HS-27A (cell line): ENCODE measurements at regions not wholly inside any gene's neighbourhood (a gene's known extent, or its start where the extent isn't known, plus 50 kb on each side); places are given as distances from the start of the nearest gene placed in this dataset.
"Not testable (repeated sequence)": the region's sequence is repeated elsewhere in the genome, so short reads cannot be mapped to it uniquely, and the experiment has no call there.

Experiments
- DNase-seq: peaks from one replicate; pipeline ENCODE4 v3.0.0-alpha.2; 2012; ENCODE audit warnings: low read depth, missing footprints

DNA sequence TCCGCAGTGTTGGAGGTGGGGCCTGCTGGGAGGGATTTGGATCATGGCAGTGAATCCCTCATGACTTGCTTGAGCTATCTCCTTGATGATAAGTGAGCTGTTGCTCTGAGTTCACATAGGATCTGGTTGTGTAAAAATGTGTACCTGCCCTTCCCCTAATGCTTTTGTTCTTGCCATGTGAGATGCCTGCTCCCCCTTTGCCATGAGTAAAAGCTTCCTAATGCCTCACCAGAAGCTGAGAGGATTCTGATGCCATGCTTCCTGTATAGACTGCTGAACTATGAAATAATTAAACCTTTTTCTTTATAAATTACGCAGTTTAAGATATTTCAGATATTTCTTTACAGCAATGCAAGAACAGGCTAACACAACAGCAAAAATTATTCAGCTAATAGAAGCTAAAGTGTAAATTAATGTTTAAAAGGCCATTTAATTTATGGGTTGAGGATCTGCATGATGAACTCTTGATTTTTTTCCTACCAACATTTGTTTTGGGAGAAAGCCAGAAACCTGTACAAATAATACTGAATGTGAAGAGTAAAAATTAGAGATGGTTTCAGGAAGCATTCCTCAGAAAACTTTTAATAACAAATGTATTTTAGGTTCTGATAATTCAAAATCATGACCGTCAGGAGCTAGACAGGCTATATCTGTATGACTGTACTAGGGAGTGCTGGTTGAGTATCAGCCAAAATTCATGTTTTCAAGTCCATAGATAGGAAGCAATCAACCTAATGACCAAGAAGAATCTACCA lies 177.5 kb upstream of the GRIA4 start:
- DNase-seq = no peak

DNA sequence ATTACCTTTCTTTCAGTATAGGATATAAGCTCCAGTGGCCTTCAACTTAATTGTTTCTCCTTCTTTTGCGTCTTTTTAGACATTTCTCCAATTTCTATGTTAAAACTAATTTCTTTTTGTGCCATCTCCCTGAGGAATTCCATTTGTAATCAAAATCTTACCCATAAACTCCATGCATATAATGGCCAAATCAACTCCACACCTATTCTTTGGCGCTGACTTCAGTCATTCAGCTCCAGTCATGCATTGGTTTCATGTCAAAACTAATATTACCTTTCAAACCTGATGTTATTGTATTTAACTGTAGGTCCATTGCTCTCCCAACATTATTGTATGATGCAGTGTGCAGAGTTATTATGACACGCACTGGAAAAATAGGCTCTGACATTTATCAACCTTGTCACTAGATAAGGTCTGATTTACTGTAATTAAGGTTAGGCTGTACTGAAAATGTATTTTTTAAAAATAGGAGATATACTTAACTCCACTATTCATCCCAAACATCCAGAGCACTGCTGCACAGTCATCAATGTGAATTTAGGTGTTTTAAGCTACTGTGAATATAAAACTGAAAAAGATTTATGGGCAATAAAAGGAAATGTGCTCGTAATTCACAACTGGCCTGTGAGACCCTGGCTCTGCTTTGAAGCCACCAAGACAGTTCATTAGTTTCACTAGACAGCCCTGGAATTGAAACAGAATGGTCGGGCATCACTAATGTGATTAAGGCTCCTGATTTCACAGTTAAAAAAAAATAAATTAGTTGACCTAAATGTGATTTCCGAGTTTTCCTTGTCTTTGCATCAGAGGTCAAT lies 180.6 kb upstream of the GRIA4 start:
- DNase-seq = no peak

DNA sequence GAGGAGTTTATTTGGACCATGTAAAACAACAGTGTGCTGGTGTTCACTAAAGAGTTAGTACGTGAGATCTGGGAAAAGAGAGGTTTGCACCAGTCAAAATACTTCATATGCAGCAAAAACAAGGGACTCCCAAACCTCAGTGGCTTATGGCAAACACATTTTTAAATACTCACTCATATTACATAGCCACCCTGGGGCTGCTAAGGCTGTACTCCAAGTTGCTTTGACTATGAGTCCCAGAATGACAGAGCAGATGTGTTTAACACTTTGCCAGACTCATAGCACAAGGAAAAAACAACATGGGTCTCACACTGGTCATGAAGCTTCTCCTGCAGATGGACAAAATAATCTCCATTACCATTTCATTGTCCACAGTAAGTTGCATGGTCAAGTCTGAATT lies 202.8 kb upstream of the GRIA4 start:
- no peak for DNase-seq

DNA sequence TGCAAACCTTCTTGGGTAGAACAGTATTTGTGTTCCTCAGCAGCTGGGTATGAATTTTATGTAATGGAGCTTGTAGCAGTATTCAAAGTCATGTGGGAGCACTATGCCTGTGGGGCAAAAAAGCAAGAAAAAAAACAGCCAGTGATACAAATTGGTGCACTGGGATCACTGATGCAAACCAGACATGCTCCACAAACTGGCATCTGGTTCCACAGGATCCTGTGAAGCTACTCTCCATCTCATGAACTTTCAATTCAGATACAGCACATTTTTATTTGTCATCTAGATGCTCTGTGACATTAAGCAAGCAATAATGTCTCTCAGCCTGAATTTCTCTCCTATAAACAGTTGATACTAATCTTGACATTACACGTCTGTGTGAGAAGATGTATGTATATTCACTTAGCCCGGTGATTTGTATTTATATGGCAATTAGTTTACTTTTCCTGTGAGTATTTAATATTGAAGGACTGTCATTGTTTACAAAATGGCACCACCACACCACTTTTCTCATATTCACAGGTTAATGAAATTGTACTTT lies 208.5 kb upstream of the GRIA4 start:
- DNase-seq = no peak

DNA sequence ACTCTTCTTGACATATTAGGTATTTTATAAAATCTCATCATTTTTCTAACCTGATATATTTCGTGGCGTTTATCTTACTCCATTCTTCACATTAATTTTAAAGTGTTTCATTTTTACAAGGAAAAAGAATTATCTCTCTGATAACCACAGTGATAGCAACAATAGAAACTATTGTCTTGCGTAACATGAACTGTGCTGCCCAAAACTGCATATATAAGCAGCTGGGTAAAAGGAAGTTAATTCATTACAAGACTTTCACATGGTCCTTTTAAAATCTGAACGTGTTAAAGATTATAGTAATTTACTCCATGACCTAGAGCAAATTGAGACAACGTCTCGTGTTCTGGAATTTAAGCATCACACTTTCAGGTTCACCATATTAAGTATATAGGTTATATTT lies 210.4 kb upstream of the GRIA4 start:
- no peak for DNase-seq

DNA sequence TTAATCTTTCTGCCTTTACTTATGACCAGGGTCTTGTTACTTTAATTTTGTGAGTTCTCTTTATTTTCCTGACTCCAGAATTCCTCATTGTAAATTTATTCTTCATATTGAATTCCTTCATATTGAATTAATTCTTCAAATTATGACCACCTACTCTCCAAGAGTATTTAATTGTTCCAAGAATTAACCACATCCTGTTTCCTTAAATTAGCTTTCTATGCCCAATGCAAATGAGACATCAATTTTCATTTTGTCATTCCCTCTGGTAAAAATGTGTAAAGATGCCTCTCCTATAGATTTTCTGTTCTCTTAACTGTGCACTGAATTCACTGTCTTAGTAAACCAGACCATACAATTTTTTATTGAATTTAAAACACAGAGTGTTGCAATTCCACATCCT lies 211.2 kb upstream of the GRIA4 start:
- DNase-seq = no peak

DNA sequence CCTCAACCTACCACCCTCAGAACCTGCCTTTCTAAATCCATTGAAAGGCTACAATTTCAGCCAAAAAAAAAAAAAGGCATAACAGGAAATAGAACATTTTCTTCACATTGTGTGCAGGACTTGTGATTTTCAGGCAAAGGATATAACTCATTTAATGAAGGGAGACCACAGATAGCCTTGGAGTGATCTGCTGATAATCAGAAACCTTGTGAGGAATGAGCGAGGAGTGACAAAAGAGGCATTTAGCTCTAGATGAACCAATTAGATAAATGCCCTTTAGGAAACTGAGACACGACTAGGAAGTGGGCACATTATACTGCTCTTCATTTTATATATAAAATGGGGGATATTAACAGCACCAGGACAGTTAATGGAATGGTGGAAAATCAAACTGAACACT lies 216.5 kb upstream of the GRIA4 start:
- no peak for DNase-seq

DNA sequence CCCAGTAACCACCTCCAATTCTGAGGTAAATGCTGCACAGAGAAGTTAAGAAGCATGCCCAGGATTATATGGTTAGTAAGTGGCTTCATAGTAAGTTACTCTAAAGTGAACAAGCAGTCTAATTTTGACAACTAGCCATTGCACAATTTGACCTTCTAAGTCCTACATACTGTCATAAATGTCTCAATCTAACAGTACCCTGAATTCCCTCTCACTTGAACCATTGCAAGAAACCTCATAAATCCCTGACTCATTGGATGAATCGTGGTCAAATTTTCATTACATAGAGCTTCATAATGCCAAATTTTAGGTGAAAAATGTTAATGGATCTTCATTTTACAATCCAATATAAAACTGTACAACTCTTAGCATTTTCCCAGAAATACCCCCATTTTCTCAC lies 217.3 kb upstream of the GRIA4 start:
- no peak for DNase-seq

DNA sequence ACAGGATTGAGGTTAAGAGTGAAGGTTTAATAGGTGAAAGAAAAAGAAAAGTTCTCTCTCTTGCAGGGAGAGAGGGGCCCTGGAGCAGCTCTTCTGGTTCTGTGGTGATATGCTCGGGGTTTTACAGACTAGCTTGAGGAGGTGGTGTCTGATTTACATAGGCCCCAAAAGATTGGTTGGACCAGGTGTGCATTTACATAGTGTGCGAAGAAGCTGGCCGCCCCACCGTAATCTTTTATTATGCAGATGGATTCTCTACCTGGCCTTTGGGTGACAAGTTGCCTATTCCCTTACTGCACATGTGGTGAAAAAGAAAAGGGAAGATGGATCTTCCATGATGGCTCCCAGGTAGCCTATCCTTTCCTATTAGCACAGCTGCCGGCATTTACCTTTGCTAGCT lies 219.9 kb upstream of the GRIA4 start:
- DNase-seq = no peak

DNA sequence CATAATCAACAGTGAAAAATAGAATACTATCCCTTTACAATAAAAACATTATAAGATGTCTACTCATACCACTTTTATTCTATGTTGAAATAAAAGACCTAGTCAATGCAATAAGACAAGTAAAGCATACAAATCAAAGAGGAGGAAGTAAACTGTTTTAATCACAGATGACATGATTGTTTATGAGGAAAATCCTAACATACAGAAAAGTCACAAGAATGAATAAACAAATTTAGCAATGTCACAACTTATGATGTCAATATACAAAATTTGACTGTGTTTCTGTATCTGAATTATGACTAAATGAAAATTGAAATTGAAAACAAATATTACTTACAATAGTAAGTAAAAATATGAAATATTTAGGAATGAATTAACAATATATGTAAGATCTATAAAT lies 221.9 kb upstream of the GRIA4 start:
- no peak for DNase-seq

DNA sequence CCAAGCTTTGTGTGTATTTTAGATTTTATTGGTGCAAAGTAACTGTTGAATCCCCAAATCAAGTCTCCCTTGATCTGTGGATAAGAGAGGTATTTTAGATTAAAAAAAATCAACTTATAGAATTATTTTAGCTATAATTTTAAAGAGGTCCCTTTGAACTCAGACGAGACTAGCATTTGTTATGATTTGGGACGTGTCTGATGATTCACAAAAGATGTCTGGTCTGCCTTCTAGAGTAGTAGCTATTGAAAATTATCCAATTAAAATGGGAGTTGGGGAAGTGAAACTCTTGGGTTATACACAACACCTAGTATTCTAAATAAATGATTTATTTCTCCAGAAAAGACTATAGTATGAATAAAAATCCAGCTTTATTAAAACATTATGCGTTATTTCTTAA lies 227.9 kb upstream of the GRIA4 start:
- no peak for DNase-seq

DNA sequence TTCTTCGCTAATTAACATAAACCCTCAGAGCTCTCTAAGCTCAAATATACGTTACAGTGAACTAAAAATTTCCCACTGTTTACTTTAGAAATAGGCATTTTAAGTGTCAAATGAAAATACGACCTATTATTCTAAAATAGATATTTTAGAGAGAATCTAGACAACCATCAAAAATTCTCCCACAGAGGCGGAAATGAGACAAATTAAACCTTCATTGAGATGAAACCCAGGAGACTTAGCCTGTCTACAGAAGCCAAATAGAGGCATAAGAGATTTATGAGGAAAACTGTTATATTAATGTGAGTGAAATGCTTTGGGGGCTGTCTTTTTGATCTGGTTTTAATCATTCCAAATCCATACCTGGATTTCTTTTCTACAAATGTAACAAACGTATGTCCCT lies 232.0 kb upstream of the GRIA4 start:
- DNase-seq = no peak

DNA sequence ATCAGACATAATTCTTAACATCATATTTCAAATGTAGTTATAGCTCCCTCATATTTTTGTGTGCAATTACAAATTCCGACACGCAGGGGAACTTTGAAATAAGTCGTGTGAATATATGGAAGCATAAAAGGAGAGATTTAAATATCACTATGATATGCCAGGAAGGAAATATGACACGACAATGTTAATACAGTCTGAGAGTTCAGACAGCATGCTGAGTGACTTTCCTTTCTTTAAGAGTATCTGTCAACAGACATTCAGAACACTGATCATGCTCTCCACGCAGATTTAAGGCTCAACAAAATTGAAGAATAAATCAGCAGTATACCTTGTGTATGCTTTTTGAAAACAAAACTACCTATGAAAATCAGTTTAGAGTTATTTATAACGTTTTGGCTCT lies 232.6 kb upstream of the CARD18 start:
- DNase-seq = no peak

DNA sequence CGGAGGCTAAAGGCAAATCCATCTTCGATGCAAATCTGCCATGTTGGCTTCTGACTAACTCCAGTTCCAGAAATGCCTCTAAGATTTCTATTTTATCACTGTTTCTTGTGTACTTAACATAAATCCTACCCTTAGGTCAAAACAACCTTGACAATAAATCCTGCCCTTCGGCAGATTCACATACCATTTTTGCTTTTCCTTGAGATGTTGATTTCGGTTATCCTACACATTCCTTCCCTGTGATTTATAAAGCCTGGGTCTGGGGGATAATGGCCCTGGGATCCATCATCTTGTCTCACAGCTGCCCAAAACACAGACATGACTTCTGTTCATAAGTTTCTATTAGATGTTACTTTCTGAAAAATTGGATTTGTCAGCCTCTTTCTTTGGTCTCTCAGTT lies 231.7 kb upstream of the CARD18 start:
- no peak for DNase-seq

DNA sequence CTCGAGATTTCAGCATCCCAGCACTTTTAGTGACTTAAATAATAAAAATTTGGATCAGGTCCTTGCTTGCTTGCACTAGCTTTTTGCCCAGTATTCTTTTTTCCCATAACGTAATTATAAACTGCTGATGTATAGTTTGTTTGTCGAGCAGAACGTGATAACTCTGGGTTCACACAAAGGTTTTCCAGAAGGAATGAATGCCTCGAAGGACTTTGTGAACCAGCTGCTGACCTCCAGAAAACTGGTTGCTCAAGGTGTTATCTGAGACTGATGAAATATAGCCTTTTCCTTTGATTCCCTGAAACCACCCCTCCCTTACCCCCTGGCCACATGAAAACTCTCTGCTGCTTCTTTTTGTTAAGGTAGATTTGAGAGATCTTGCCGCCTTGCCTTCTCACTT lies 229.1 kb upstream of the CARD18 start:
- DNase-seq = no peak

DNA sequence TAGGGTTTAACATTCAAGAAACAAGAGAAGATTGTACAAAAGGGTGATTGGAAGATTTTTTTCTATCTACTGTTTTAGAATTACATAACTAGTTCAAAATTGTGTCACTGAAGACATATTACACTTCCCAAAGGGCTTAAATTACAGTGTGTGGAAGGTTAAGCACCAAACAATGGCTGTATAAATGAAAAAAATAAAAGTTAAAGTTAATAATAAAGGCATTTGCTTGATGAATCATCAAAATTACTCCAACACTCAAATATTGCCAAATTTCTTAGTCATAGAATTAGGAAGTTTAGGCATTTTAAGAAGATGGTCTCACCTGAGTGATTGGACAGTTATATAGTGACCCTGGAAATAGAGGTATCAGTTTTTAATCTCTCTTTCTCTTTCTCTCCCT lies 227.6 kb upstream of the CARD18 start:
- DNase-seq = no peak

DNA sequence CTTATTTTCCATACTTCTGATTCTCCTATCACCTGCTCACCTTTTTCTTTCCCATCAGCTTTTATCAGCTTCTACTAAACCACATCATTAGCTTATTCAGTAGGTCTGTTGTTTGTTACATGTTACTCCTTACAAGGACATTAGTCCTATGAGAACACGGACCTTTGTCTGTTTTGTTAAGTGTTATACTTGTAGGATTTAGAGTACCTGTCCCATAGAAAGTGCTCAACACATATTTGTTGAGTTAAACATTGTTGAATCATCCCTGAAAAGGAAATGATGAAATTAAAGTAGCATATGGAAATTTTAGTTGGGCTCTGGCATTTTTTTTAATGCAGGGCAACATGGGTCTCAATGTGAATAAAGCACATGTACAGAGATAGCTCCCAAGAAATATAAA lies 222.1 kb upstream of the CARD18 start:
- DNase-seq = no peak

DNA sequence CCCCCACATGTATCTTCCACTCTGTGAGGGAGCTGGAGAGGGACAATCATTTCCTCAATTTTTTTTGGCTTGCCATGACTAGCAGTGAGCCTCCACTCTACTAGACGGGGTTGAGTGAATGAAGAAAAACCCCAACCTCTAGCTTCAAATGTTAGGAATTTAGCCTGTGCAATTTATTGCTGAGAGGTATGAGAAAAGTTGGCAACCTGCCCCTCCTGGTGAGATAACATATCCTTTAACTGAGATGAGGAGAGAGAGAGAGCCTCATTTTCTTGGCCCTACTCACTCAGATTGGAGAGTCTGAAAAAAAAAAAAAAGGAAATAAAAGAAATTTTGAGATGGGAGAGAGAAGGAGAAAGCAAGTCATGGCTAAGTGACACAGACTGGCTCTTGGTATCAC lies 218.2 kb upstream of the CARD18 start:
- peak; percentile 2 for DNase-seq

DNA sequence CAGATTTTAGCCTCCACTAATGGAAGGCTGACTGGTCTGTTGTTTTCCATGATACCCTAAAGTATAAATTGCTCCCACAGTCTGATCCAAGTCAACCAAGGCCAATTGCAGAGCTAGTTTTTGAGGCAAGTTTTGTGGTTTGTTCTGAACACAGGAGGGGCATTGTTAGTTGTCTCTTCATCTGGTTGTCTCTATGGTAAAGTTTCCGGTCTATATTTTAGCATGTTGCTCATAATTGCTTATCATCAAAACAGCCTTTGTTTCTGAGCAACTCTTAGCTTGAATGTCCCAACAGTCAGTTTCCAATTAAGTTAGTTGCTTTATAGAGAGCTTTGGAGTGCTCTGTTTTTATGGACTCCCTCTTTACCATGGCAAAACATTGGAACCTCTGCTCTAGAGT lies 217.6 kb upstream of the CARD18 start:
- DNase-seq = no peak

DNA sequence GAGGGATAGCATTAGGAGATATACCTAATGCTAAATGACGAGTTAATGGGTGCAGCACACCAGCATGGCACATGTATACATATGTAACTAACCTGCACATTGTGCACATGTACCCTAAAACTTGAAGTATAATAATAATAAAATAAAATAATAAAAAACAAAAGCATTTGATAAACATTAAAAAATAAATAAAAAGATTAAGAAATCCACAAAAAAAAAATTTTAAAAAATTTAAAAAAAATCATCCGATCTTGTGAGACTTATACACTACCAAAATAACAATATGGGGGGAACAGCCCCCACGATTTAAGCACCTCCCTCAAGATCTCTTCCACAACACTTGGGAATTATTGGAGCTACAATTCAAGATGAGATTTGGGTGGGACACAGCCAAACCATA lies 210.3 kb upstream of the CARD18 start:
- not testable (repeated sequence) for DNase-seq

DNA sequence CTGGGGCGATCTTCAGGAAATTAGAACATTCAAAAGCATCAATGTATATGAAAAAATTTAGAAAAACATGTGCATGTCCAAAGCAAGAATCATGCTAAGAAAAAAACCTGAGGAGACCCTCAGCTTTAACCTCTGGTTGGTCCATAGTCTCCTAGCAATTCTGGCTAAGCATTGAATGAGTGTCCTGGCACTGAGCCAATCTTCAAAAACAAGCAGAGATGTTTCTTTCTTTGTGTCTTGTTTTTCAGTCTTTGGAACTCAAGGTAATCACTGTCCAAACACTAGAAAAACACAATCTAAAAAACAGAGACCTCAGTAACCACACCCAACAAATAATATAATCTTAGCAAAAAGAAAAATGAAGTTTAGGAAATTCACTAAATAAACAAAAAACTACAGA lies 205.4 kb upstream of the CARD18 start:
- no peak for DNase-seq

DNA sequence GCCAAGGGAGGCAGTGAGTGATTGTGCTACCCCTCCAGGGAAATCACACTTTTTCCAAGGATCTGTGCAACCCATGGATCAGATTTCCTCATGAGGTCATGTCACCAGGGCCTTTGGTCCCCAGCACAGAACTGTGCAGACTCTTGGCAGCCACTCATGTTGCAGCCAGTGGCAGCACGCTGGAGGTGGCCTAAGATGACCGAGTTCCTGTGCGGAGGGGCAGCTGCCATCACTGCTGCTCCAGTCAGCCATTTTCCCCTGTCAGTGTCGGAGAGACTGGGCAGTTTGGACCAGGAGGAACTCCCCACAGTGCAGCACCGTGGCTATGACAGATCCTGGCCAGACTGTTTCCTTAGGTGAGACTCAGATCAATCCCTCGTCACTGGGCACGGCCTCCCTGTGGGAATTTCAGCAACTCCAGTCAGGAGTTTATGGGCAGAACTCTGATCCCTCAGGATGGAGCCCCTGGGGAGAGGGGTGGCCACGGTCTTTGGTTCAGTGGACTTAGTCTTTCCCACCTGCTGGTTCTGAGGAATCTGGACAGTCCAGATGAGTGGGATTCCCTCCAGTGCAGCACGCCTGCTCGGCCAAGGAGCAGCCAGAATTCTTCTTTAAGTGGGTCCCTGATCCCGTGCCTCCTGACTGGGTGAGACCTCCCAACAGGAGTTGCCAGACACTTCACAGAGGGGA lies 194.6 kb upstream of the CARD18 start:
- DNase-seq = no peak

DNA sequence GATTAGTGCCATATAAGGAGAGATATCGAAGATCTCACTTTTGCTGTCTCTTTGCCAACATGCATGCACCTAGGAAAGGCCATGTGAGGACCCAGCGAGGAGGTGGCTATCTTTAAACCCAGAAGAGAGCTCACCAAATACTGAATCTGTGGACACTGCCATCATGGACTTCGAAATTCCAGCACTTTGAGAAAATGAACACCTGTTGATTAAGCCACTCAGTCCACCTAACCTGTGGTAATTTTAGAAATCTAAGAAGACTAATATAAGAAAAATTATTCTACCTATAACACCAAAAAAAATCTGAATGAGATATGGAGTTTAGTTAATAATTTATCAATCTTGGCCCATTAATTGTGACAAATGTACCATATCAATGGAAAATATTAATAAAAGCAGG lies 193.6 kb upstream of the CARD18 start:
- DNase-seq = no peak
